A673 (cell line): ENCODE measurements at regions not wholly inside any gene's neighbourhood (a gene's known extent, or its start where the extent isn't known, plus 50 kb on each side); places are given as distances from the start of the nearest gene placed in this dataset.

Source experiments
- BruUV-seq: library from RNA; stranded (reverse); fragments of 400-500 nt; replicated peaks from 2 replicates; lab custom pipeline; 2021; lab: Mats Ljungman, UMichigan
- CTCF ChIA-PET: fragments of 300-600 bp; sonication (Branson Sonifier 250); formaldehyde crosslinking; loops from one replicate; lab custom pipeline; 2022; ENCODE audit warnings: antibody characterized with exemption; lab: Charles Lee
- POLR2A ChIA-PET: fragments of 300-600 bp; sonication (Branson Sonifier 250); formaldehyde crosslinking; loops from one replicate; lab custom pipeline; 2022; ENCODE audit warnings: antibody characterized with exemption; ENCODE audit not compliant: low non-redundant PET; lab: Charles Lee
- DNase-seq: peaks from one replicate; pipeline ENCODE4 v3.0.0-alpha.2; 2015; ENCODE audit warnings: low spot score
- H3K27ac ChIP-seq: fragments of 200-600 bp; sonication (generic); 2 replicates; pipeline ENCODE4 v1.5.1; 2016; ENCODE audit warnings: mixed run types, low read depth, mild to moderate bottlenecking, mixed read lengths, antibody characterized with exemption, low read length; ENCODE audit not compliant: poor library complexity, severe bottlenecking
- H3K27me3 ChIP-seq: fragments of 200-600 bp; sonication (generic); replicated peaks from 2 replicates; pipeline ENCODE4 v1.6.1; 2017; ENCODE audit warnings: mixed run types, low read depth, mild to moderate bottlenecking, mixed read lengths, antibody characterized with exemption, low read length; ENCODE audit not compliant: insufficient read depth, poor library complexity
- H3K36me3 ChIP-seq: fragments of 200-600 bp; sonication (generic); 2 replicates; pipeline ENCODE4 v1.6.1; 2016; ENCODE audit warnings: mixed run types, mild to moderate bottlenecking, mixed read lengths, antibody characterized with exemption, low read length; ENCODE audit not compliant: insufficient read depth, poor library complexity, severe bottlenecking
- H3K4me1 ChIP-seq: fragments of 200-600 bp; sonication (generic); 2 replicates; pipeline ENCODE4 v1.6.1; 2017; ENCODE audit warnings: mixed run types, mild to moderate bottlenecking, mixed read lengths, antibody characterized with exemption, low read length; ENCODE audit not compliant: insufficient read depth, poor library complexity, severe bottlenecking
- H3K4me3 ChIP-seq: fragments of 200-600 bp; sonication (generic); 2 replicates; pipeline ENCODE4 v1.5.1; 2016; ENCODE audit warnings: low read depth, mixed run types, mild to moderate bottlenecking, mixed read lengths, low read length; ENCODE audit not compliant: poor library complexity, severe bottlenecking
- H3K9me3 ChIP-seq: fragments of 200-600 bp; sonication (generic); 2 replicates; pipeline ENCODE4 v1.6.1; 2016; ENCODE audit warnings: mixed run types, low read depth, mild to moderate bottlenecking, mixed read lengths, antibody characterized with exemption, low read length; ENCODE audit not compliant: poor library complexity, severe bottlenecking
- EZH2 ChIP-seq: fragments of 200-600 bp; sonication (generic); IDR thresholded peaks from 2 replicates; pipeline ENCODE4 v1.6.1; 2017; ENCODE audit warnings: borderline replicate concordance, low read depth, mild to moderate bottlenecking, mixed read lengths, antibody characterized with exemption, low read length; ENCODE audit not compliant: poor library complexity, severe bottlenecking
- intact Hi-C: fragments of 100-400 bp; cut with micrococcal nuclease; formaldehyde crosslinking; loops from one replicate; pipeline ENCODE4 v1.10.0; 2022; ENCODE audit not compliant: unreplicated experiment
- TF ChIP-seq, protein P1 (sequence below): fragments of 300-800, 200-600 bp; sonication (generic); conservative IDR thresholded peaks from 2 replicates; pipeline ENCODE4 v1.5.1; 2017; ENCODE audit warnings: low read depth, mild to moderate bottlenecking, antibody characterized with exemption, low read length, moderate library complexity, mixed read lengths

DNA sequence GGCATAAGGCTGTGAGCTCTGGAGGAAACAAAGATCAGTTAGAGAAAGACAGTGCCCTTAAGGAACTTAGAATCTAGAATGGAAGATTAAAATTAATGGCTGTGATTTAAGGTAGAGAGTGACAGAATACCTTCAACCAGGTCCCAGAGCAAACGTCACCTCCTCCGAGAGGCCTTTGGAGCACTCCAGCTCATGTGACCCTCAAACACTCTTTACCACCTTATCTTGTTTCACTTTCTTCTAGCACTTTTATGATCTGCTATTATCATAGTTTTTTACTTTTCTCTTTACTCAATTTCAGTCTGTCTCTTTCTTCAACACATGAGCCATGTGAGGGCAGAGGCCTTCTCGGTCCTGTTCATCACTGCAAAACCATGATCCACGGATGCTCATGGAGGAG is 187.0 kb downstream of the SMIM20 start:
- intact Hi-C loops, result no loop called here
- no peak overlapping the region for H3K4me3 ChIP-seq
- no TSS peak for BruUV-seq
- no peak for TF ChIP-seq EZH2
- no peaks in the 10 kb centered on the region for H3K36me3 ChIP-seq
- DNase-seq, result no peak
- H3K27me3 ChIP-seq, result no peaks in the 10 kb centered on the region
- ChIA-PET POLR2A (no interaction called here), CTCF (no interaction called here)
- no peaks in the 10 kb centered on the region for H3K9me3 ChIP-seq
- no peak overlapping the region for H3K27ac ChIP-seq
- no peaks in the 10 kb centered on the region for H3K4me1 ChIP-seq

DNA sequence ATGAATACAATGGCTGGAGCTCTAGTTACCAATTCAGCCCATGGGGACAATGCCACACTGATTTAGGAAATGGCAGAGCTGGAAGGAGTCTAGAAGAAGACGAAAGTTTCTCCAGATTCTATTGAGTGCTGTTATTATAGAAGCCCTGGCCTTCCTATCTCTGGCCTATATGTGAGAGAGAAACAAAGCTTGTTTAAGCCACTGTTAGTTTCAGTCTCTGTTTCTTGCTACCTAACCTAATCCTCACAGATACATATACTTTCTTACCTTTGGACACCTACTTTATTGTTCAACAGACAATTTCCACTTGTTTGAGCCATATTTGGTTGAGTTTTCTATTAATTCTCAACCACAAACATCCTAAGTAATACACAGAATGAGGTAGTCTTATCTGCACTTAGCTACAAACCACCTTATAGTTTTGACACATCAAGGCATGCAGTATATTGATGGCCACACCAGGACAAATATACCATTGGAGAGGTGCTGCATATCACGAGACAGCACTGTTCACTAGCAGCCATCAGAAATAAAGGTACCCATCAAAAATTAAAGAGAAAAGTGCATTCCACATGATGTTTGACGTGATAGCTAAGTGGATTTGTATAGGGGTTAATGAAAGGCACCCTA is 190.2 kb downstream of the SMIM20 start:
- intact Hi-C loops, result no loop called here
- H3K4me1 ChIP-seq, result no peaks in the 10 kb centered on the region
- ChIA-PET POLR2A (no interaction called here), CTCF (no interaction called here)
- DNase-seq, result no peak
- no peak overlapping the region for H3K4me3 ChIP-seq
- no peaks in the 10 kb centered on the region for H3K36me3 ChIP-seq
- no peak for TF ChIP-seq EZH2
- TF ChIP-seq, protein P1, sequence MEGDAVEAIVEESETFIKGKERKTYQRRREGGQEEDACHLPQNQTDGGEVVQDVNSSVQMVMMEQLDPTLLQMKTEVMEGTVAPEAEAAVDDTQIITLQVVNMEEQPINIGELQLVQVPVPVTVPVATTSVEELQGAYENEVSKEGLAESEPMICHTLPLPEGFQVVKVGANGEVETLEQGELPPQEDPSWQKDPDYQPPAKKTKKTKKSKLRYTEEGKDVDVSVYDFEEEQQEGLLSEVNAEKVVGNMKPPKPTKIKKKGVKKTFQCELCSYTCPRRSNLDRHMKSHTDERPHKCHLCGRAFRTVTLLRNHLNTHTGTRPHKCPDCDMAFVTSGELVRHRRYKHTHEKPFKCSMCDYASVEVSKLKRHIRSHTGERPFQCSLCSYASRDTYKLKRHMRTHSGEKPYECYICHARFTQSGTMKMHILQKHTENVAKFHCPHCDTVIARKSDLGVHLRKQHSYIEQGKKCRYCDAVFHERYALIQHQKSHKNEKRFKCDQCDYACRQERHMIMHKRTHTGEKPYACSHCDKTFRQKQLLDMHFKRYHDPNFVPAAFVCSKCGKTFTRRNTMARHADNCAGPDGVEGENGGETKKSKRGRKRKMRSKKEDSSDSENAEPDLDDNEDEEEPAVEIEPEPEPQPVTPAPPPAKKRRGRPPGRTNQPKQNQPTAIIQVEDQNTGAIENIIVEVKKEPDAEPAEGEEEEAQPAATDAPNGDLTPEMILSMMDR, result no peak
- BruUV-seq, result no TSS peak
- no peaks in the 10 kb centered on the region for H3K9me3 ChIP-seq
- no peak overlapping the region for H3K27ac ChIP-seq
- no peaks in the 10 kb centered on the region for H3K27me3 ChIP-seq

DNA sequence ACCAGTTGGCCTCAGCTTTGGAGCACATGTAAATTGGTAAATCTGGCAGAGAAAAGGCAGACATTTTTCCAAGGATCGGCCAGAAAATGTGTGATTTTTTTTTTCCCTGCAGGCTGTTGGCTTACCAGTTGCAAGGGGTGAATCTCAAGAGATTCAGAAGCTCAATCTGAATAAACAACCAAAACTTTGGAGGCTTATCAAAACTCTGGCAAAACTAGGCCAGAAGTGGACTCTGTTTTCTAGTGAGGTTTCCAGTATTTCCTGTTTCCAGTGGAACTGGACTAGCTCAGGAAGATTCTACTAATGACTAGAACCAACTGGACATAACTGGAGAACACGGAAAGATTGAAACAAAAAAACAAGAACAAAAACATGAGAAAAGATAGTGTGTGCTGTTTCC is 191.3 kb downstream of the SMIM20 start:
- H3K27ac ChIP-seq, result no peak overlapping the region
- CTCF ChIA-PET, result no interaction called here
- POLR2A ChIA-PET, result no interaction called here
- intact Hi-C loops, result no loop called here
- DNase-seq, result no peak
- no TSS peak for BruUV-seq
- H3K36me3 ChIP-seq, result no peaks in the 10 kb centered on the region
- no peak overlapping the region for H3K4me3 ChIP-seq
- H3K9me3 ChIP-seq, result no peaks in the 10 kb centered on the region
- H3K27me3 ChIP-seq, result no peaks in the 10 kb centered on the region
- no peaks in the 10 kb centered on the region for H3K4me1 ChIP-seq
- TF ChIP-seq EZH2, result no peak
- TF ChIP-seq, protein P1, result no peak
